Stimulated activated CD4-positive, alpha-beta T cell treated with anti-CD3 and anti-CD28 coated beads, Interleukin-12 subunit alpha, Interleukin-12 subunit beta, amount 100 ng/mL, for 24 hours (primary cell): ENCODE measurements at regions not wholly inside any gene's neighbourhood (a gene's known extent, or its start where the extent isn't known, plus 50 kb on each side); places are given as distances from the start of the nearest gene placed in this dataset.
"Not testable (repeated sequence)": the region's sequence is repeated elsewhere in the genome, so short reads cannot be mapped to it uniquely, and the experiment has no call there.

ENCODE experiments used
- DNase-seq, 2 experiments: peaks; one replicate each; pipeline ENCODE4 v3.0.0-alpha.2; 2020; ENCODE audit warnings: low read depth in 2 of 2

DNA sequence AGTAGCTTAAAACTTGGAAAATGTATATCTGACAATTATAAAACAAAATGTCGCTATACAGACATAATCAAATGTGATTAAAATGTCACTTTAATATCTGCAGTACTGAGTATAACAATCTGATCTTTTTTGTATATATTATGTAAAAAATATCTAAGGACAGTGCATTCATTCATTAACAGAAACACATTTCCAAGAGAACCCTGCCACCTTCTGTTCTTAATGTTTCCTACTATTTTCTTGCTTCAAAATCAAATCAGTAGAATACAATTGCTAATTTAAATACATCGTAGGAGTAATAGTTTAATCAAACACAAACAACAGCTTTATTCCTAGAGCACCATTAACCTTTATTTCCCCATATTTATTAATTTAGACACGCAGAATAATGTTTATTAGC, 142.6 kb upstream of the ST8SIA4 start:
- no peak for DNase-seq

DNA sequence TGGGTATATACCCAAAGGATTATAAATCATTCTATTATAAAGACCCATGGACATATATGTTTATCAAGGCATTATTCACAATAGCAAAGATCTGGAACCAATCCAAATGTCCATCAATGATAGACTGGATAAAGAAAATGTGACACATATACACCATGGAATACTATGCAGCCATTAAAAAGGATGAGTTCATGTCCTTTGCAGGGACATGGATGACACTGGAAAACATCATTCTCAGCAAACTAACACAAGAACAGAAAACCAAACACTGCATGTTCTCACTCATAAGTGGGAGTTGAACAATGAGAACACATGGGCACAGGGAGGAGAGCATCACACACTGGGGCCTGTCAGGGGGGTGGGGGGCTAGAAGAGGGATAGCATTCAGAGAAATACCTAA, 136.9 kb upstream of the ST8SIA4 start:
- DNase-seq = not testable (repeated sequence)

DNA sequence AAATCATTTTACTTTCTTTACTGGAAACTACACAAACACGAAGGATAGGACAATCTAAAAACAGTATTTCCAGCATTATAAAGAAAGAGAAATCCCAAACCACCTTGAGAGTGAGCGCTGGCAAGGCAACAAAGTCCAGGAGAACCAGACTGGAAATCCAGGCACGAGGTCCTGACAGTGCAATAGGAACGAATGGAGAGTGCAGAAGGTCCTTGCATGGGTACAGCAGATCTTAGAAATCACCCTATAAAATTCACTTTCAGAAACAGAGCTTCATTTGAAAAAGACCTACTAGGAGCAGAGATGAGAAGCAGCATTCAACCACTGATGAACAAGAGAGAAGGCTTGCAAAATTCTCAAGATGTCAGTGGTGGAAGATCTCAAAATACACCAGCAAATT, 133.7 kb upstream of the ST8SIA4 start:
- DNase-seq = no peak

DNA sequence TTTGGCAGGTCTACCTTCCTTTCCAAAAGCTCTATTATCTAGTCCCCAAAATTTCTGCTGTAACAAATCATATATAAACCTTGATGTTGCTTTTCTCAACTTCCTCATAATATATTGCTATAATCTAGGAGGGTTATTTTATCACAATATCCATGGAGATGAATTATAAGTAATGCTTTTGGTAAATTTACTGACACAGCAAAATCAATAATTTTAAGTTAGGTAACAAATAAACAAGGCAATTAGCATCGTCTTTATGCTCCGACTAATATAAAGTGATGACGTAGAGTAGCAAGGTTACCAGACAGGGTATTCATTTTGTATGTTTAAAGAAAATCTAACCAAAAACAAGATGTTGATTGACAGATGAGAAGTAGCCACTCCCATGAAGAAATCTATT, 132.3 kb upstream of the ST8SIA4 start:
- DNase-seq = no peak

DNA sequence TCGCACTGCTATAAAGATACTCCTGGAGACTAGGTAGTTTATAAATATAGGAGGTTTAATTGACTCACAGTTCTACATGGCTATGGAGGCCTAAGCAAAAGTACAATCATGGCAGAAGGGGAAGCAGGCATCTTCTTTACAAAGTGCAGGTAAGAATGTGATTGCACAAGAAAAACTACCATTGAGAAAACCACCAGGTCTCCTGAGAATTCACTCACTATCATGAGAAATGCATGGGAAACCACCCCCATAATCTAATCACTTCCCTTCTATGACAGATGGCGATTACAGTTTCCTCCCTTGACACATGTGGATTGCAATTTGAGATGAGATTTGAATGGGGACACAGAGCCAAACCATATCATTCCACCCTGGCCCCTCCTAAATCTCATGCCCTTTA, 121.2 kb upstream of the ST8SIA4 start:
- DNase-seq = no peak

DNA sequence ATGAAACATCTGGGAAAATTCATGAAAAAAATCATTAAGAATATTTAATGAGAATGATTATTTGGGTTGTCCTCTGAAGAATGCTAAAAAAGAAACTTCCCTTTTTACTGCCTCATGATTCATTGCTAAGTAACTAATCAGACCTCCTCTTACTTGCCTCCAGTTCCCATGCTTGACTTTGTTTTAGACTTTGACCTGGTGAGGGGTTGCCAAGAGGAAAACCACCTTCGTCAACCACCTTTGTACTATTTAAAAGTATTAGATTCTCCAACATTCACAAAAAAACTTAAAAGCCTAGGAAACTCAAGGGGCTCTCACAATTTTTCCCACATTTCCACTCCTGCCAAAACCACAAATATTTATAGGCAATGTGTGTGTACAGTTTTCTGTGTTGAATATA, 115.2 kb upstream of the ST8SIA4 start:
- DNase-seq = no peak

DNA sequence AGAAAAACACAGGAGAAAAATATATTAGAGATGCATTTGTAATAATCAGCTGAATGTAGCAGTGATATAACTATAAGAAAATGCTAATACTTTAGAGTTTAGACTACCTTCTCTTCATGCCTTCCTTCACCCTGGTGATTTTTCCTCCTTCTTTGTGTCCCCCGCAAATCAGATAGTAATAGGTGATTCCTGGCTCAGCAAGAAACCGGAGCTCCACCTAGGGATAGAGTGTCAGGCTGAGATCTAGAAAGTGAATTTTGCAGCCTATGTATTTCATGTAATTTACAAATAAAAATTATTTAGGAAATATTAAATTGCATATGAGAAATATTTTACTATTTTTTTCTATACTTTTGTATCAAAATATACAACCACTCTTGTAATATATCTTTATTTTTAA, 109.8 kb upstream of the ST8SIA4 start:
- no peak for DNase-seq

DNA sequence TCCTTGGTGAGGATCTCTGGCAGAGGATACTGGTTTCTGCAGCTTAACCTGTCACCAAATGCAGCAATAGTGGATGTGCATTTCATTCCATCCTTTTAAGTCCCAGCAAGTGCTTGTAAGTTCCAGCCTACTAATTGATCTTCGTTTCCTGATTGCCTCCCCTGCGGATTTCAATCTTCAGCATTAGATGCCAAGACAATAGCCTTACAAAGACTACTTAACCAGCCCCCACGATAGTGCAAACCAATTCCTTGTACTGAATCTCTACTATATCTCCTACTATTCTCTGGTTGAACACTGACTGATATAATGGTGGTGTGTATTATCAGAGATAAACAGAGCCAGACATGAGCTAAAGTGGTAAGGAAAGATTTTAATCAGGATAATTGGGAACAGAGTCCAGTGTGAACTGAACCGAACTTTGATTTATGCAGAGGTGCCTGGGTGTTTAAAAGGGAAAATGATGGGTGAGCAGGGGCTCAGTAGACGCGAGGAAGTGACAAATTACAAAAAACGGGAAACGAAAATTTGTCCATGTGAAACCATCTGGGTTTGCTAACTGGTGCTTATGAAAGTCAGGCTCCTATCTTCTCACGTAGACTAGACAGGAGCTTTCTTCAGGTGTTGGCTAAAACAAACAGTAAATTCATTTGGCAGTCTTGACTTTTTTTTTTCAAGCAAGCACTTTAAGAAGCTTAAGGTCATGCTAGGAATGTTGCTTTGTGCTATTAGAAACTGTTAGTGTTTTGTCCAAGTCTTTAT, 106.9 kb upstream of the ST8SIA4 start:
- DNase-seq = no peak

DNA sequence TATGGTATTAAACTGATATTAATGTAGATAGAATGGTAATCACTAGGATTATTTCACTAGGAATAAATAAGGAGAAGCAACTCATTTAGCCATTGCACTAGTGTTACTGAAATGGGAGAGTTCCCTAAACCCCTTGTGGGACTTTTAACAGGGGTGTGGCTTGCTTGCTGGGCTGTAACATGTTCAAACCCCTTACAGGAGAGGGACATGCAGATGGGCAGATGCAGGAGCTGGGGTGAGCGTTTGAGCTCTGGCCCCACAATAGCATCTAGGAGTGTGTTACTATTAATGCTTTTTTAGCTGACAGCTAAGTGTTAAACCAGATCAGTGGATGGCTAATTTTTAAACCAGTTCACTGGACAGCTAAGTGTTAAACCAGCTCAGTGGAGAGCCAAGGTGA, 89.3 kb upstream of the ST8SIA4 start:
- DNase-seq = no peak

DNA sequence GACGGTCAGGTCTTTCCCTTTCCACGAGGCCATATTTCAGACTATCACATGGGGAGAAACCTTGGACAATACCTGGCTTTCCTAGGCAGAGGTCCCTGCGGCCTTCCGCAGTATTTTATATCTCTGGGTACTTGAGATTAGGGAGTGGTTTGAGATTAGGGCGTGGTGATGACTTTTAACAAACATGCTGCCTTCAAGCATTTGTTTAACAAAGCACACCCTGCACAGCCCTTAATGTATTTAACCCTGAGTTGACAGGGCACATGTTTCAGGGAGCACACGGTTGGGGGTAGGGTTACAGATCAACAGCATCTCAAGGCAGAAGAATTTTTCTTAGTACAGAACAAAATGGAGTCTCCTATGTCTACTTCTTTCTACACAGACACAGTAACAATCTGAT, 80.5 kb upstream of the ST8SIA4 start:
- DNase-seq = not testable (repeated sequence)

DNA sequence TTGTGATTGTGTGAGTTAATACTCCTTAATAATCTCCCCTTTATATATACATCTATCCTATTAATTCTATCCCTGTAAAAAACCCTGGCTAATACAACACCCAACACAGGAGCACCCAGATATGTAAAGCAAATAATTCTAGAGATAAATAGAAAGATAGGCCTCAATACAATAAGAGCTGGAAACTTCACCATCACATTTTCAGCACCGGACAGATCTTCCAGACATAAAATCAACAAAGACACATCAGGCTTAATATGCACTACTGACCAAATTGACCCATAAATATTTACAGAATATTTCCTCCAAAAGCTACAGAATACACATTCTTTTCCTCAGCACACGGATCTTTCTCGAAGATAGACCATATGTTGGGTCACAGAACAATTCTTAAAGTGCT, 71.0 kb upstream of the ST8SIA4 start:
- no peak for DNase-seq

DNA sequence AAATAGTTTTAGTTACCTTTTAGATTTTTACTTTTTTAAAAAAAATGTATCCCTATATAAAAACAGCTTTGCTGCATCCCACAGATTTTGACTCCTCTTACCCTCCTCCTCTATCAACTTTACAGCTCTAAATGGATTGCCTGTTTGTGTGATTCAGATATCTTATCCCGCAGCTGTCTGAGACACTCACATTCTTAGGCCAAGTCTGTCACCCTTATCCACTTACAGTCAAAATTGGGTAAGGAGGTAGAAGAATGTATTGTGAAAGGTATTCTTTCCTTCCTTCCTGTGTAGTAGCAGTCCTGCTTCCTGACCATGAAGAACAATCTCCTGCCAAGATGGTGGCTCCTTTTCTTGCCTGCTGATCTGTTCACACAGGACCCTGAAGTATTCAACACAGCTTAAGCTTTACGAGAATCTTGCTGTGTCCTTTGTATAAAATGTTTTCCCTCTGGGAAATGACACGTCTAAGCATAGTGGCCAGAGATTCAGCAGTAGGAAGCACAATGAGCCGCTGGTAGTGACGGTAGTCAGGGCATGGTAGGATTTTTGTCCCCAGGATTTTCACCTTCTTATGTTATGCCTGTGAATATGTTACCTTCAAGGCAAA, 67.7 kb upstream of the ST8SIA4 start:
- no peak for DNase-seq

DNA sequence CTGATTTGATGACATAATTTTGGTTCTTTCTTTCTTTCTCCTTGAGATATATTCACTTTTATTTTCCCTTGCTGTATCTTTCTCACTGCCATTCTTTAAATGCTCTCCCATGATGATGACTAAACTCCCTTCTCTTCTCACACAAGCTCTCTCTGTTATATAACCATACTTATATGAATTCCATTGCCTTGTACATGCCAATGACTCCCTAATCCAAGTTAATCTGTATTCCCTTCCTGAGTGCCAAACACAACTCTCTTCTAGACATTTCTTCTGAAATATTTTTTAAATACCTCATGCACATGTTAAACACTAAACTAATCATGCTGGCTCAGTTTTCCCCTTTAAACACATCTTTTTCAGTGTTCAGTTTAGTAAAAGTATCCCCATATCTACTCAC, 62.2 kb upstream of the ST8SIA4 start:
- DNase-seq = no peak
